ENCODE measurements at regions not wholly inside any gene's neighbourhood (a gene's known extent, or its start where the extent isn't known, plus 50 kb on each side); places are given as distances from the start of the nearest gene placed in this dataset.

DNA sequence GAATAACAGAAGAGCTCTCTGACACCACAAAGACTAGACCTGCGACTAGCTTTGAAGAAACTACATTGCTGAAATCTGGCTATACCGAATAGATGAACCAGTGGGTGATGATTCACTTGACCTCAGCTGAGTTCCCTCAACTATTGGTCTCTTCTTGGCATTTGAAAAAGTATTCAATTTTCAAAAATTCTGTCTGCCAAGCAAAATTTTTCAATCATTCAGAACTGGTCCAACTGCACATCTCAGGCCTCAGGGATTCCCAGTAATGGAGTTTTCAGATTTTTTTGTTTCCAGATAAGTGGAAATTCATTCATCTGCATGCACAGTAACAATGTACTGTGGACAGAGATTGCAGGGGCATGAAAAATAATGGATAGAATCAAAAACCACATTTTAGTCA lies 121.4 kb upstream of the NAA20 start:
- Mint-ChIP-seq H3K27me3 (ENCODE audit: low read depth in 2 of 2) (peaks cover 13 to 40% of the 10 kb centered on the region in 2 donors), H3K27ac (no peak overlapping the region), H3K9me3 (no peaks in the 10 kb centered on the region), H3K4me1 (no peaks in the 10 kb centered on the region), H3K36me3 (no peaks in the 10 kb centered on the region), H3K4me3 (no peak overlapping the region)
- H3K27ac ChIP-seq (ENCODE audit: low read length): no peak overlapping the region
- H3K4me3 ChIP-seq (ENCODE audit: low read length): no peak overlapping the region
- TF ChIP-seq, protein P1, sequence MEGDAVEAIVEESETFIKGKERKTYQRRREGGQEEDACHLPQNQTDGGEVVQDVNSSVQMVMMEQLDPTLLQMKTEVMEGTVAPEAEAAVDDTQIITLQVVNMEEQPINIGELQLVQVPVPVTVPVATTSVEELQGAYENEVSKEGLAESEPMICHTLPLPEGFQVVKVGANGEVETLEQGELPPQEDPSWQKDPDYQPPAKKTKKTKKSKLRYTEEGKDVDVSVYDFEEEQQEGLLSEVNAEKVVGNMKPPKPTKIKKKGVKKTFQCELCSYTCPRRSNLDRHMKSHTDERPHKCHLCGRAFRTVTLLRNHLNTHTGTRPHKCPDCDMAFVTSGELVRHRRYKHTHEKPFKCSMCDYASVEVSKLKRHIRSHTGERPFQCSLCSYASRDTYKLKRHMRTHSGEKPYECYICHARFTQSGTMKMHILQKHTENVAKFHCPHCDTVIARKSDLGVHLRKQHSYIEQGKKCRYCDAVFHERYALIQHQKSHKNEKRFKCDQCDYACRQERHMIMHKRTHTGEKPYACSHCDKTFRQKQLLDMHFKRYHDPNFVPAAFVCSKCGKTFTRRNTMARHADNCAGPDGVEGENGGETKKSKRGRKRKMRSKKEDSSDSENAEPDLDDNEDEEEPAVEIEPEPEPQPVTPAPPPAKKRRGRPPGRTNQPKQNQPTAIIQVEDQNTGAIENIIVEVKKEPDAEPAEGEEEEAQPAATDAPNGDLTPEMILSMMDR (IDR thresholded peaks at IDR 0.05): no peak
- DNase-seq (no peak), ATAC-seq (no peak)
- no peaks in the 10 kb centered on the region for H3K9me3 ChIP-seq (ENCODE audit: control insufficient read depth, insufficient read depth, low read length)
- H3K27me3 ChIP-seq (ENCODE audit: control insufficient read depth, insufficient read depth, low read length): no peaks in the 10 kb centered on the region
- WGBS (ENCODE audit: insufficient coverage): 84% methylated on average over 2 of the region's 2 CpGs
- intact Hi-C loops (cut with micrococcal nuclease): no loop called here
- no peaks in the 10 kb centered on the region for H3K36me3 ChIP-seq (ENCODE audit: control insufficient read depth, insufficient read depth, low read length)
- H3K4me1 ChIP-seq (ENCODE audit: control insufficient read depth, insufficient read depth, low read length): no peaks in the 10 kb centered on the region

DNA sequence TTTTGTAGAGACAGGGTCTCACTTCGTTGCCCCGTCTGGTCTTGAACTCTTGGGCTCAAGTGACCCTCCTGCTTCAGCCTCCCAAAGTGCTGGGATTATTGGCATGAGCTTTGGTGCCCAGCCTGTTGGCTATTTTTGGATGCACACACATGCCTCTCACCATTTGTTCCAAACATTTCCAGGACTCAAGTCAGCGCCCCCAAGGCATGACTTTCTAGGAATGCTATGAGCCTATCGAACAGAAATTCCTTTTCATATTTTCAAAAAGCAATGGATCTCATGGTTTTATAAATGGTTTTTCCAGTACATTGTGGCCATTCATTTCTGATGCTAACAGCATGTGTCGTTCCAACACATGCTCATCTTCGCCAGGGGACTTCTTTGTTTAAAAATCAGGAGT lies 119.3 kb upstream of the NAA20 start:
- Mint-ChIP-seq H3K4me3 (no peak overlapping the region), H3K9me3 (no peaks in the 10 kb centered on the region), H3K27me3 (ENCODE audit: low read depth in 2 of 2) (peaks cover 10 to 26% of the 10 kb centered on the region in 2 donors), H3K4me1 (no peaks in the 10 kb centered on the region), H3K36me3 (no peaks in the 10 kb centered on the region), H3K27ac (no peak overlapping the region)
- ATAC-seq (no peak), DNase-seq (no peak)
- Histone ChIP-seq H3K4me1 (ENCODE audit: control insufficient read depth, insufficient read depth, low read length) (no peaks in the 10 kb centered on the region), H3K36me3 (ENCODE audit: control insufficient read depth, insufficient read depth, low read length) (no peaks in the 10 kb centered on the region), H3K9me3 (ENCODE audit: control insufficient read depth, insufficient read depth, low read length) (no peaks in the 10 kb centered on the region), H3K4me3 (ENCODE audit: low read length) (no peak overlapping the region), H3K27ac (ENCODE audit: low read length) (no peak overlapping the region), H3K27me3 (ENCODE audit: control insufficient read depth, insufficient read depth, low read length) (no peaks in the 10 kb centered on the region)
- WGBS (ENCODE audit: insufficient coverage): 93% methylated on average over 6 of the region's 6 CpGs
- TF ChIP-seq, protein P1 (IDR thresholded peaks at IDR 0.05): no peak
- intact Hi-C loops (cut with micrococcal nuclease): no loop called here

DNA sequence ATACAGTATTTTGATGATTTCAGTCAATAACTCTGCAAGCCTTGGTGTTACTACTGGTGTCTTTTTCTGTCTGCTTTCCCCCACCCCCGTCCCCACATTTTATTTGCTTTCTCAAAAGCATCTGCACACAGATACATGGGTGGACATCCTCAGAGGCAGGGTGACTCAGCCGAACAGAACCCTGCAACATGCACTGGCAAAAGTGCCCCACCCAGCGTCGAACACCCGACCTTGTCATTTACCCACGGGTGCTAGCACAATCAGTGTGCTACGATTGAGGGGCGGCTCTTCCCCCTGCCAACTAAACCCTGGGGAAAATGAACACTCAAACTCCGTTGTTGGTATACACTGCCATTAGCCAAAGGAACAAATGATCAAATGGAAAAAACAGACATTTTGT lies 115.9 kb upstream of the NAA20 start:
- intact Hi-C loops (cut with micrococcal nuclease): no loop called here
- no peak overlapping the region for H3K27ac Mint-ChIP-seq
- H3K4me3 Mint-ChIP-seq: no peak overlapping the region
- ATAC-seq (no peak), DNase-seq (no peak)
- H3K4me1 Mint-ChIP-seq: peaks cover 0 to 5% of the 10 kb centered on the region in 2 donors
- TF ChIP-seq, protein P1 (IDR thresholded peaks at IDR 0.05): no peak
- no peaks in the 10 kb centered on the region for H3K36me3 Mint-ChIP-seq
- Histone ChIP-seq H3K4me3 (ENCODE audit: low read length) (no peak overlapping the region), H3K27ac (ENCODE audit: low read length) (no peak overlapping the region), H3K36me3 (ENCODE audit: control insufficient read depth, insufficient read depth, low read length) (no peaks in the 10 kb centered on the region), H3K4me1 (ENCODE audit: control insufficient read depth, insufficient read depth, low read length) (no peaks in the 10 kb centered on the region), H3K27me3 (ENCODE audit: control insufficient read depth, insufficient read depth, low read length) (no peaks in the 10 kb centered on the region), H3K9me3 (ENCODE audit: control insufficient read depth, insufficient read depth, low read length) (no peaks in the 10 kb centered on the region)
- H3K27me3 Mint-ChIP-seq (ENCODE audit: low read depth in 2 of 2): peaks cover 3 to 30% of the 10 kb centered on the region in 2 donors
- no peaks in the 10 kb centered on the region for H3K9me3 Mint-ChIP-seq
- 78% methylated on average over 9 of the region's 9 CpGs for WGBS (ENCODE audit: insufficient coverage)

DNA sequence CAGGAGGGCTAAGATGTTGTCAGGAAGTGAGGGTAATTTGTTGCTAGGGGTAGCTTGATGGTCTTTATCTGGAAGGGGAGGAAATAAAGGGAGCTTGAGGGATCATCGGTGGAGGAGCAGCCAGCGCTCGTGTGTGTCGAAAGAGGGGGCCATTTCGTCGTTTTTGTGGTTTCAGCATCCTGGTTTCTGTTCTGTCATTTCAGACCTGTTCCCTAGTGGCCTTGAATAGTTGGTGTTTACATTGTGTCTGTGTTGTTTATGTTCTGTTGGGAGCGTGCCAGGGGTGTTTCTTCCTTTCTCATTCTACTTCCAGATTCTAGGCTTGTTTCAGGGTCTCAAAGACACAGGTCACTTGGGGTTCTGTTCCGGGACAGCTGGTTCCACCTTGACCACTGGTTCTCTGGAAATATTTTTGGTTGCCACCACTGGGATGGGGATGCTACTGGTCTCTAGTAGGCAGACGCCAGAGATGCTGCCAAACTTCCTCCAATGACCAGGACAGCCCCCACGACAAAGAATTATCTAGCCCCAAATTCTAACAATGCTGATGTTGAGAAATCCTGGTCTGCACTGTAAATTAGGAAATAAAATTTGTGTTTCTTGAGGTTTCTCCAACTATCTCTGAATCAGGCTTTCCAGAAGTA lies 113.9 kb upstream of the NAA20 start:
- H3K27me3 Mint-ChIP-seq (ENCODE audit: low read depth in 2 of 2): peaks cover 3 to 21% of the 10 kb centered on the region in 2 donors
- Histone ChIP-seq H3K27me3 (ENCODE audit: control insufficient read depth, insufficient read depth, low read length) (no peaks in the 10 kb centered on the region), H3K27ac (ENCODE audit: low read length) (no peak overlapping the region), H3K36me3 (ENCODE audit: control insufficient read depth, insufficient read depth, low read length) (no peaks in the 10 kb centered on the region), H3K4me1 (ENCODE audit: control insufficient read depth, insufficient read depth, low read length) (no peaks in the 10 kb centered on the region), H3K4me3 (ENCODE audit: low read length) (no peak overlapping the region), H3K9me3 (ENCODE audit: control insufficient read depth, insufficient read depth, low read length) (no peaks in the 10 kb centered on the region)
- 19% methylated on average over 8 of the region's 10 CpGs for WGBS (ENCODE audit: insufficient coverage)
- peaks cover 0 to 5% of the 10 kb centered on the region in 2 donors for H3K4me1 Mint-ChIP-seq
- intact Hi-C loops (cut with micrococcal nuclease): no loop called here
- H3K9me3 Mint-ChIP-seq: no peaks in the 10 kb centered on the region
- no peak overlapping the region for H3K4me3 Mint-ChIP-seq
- TF ChIP-seq, protein P1 (IDR thresholded peaks at IDR 0.05): no peak
- H3K27ac Mint-ChIP-seq: no peak overlapping the region
- DNase-seq: peak in 1 of 2 donors; percentile 39
- peak in 1 of 3 donors; percentile 26 for ATAC-seq
- no peaks in the 10 kb centered on the region for H3K36me3 Mint-ChIP-seq

Data from natural killer cell (primary cell).